IgD-negative memory B cell (primary cell): ENCODE measurements at regions not wholly inside any gene's neighbourhood (a gene's known extent, or its start where the extent isn't known, plus 50 kb on each side); places are given as distances from the start of the nearest gene placed in this dataset.

Source experiments
- H3K27ac Mint-ChIP-seq, 3 donors: one replicate each; pipeline ENCODE4 v1.8.0; 2020 to 2022; ENCODE audit warnings: mild to moderate bottlenecking in 3 of 3, mixed read lengths in 3 of 3, moderate library complexity in 1 of 3
- H3K27me3 Mint-ChIP-seq: one replicate; pipeline ENCODE4 v1.8.0; 2021; ENCODE audit warnings: mixed read lengths
- H3K36me3 Mint-ChIP-seq: one replicate; pipeline ENCODE4 v1.8.0; 2020; ENCODE audit warnings: mild to moderate bottlenecking, mixed read lengths
- H3K4me1 Mint-ChIP-seq, 3 donors: one replicate each; pipeline ENCODE4 v1.8.0; 2020 to 2022; ENCODE audit warnings: mixed read lengths in 3 of 3, mild to moderate bottlenecking in 1 of 3
- H3K4me3 Mint-ChIP-seq, 4 donors: one replicate each; pipeline ENCODE4 v1.8.0; 2020 to 2022; ENCODE audit warnings: mild to moderate bottlenecking in 4 of 4, mixed read lengths in 4 of 4, moderate library complexity in 3 of 4
- H3K9me3 Mint-ChIP-seq, 3 donors: one replicate each; pipeline ENCODE4 v1.8.0; 2020 to 2021; ENCODE audit warnings: mixed read lengths in 3 of 3, mild to moderate bottlenecking in 1 of 3

GRCh38 chr7:55285665-55286064 is 79.5 kb upstream of the LANCL2 start:
- peaks cover 1% of the 10 kb centered on the region for H3K27me3 Mint-ChIP-seq
- H3K9me3 Mint-ChIP-seq = no peaks in the 10 kb centered on the region
- no peak overlapping the region for H3K27ac Mint-ChIP-seq
- no peaks in the 10 kb centered on the region for H3K36me3 Mint-ChIP-seq
- peaks cover 0 to 2% (median 0%) of the 10 kb centered on the region in 3 donors for H3K4me1 Mint-ChIP-seq
- H3K4me3 Mint-ChIP-seq = no peak overlapping the region

GRCh38 chr7:55286666-55287065 is 78.5 kb upstream of the LANCL2 start:
- no peaks in the 10 kb centered on the region for H3K36me3 Mint-ChIP-seq
- H3K27ac Mint-ChIP-seq = no peak overlapping the region
- H3K27me3 Mint-ChIP-seq = peaks cover 8% of the 10 kb centered on the region
- no peak overlapping the region for H3K4me3 Mint-ChIP-seq
- peaks cover 0 to 2% (median 0%) of the 10 kb centered on the region in 3 donors for H3K4me1 Mint-ChIP-seq
- H3K9me3 Mint-ChIP-seq = no peaks in the 10 kb centered on the region

- Mint-ChIP-seq H3K4me1 (peaks cover 0 to 2% (median 0%) of the 10 kb centered on the region in 3 donors), H3K27me3 (peaks cover 8% of the 10 kb centered on the region), H3K27ac (no peak overlapping the region), H3K36me3 (no peaks in the 10 kb centered on the region), H3K9me3 (no peaks in the 10 kb centered on the region), H3K4me3 (no peak overlapping the region)
Measured at GRCh38 chr7:55288070-55288824, 76.9 kb upstream of the LANCL2 start.

- Mint-ChIP-seq H3K27me3 (peaks cover 14% of the 10 kb centered on the region), H3K9me3 (no peaks in the 10 kb centered on the region), H3K4me3 (no peak overlapping the region), H3K36me3 (no peaks in the 10 kb centered on the region), H3K4me1 (no peaks in the 10 kb centered on the region), H3K27ac (no peak overlapping the region)
Measured at GRCh38 chr7:55296070-55296469, 69.1 kb upstream of the LANCL2 start.

- Mint-ChIP-seq H3K36me3 (no peaks in the 10 kb centered on the region), H3K9me3 (no peaks in the 10 kb centered on the region), H3K4me3 (no peak overlapping the region), H3K27me3 (peaks cover 12% of the 10 kb centered on the region), H3K4me1 (peaks cover 6 to 9% (median 7%) of the 10 kb centered on the region in 3 donors), H3K27ac (no peak overlapping the region)
Measured at GRCh38 chr7:55299273-55299967, 65.7 kb upstream of the LANCL2 start.

- Mint-ChIP-seq H3K36me3 (no peaks in the 10 kb centered on the region), H3K4me1 (peaks cover 13 to 14% (median 13%) of the 10 kb centered on the region in 3 donors), H3K27me3 (peaks cover 14% of the 10 kb centered on the region), H3K27ac (no peak overlapping the region), H3K4me3 (peak overlapping the region in 1 of 4 donors; percentile 20), H3K9me3 (peaks cover 0 to 2% (median 0%) of the 10 kb centered on the region in 3 donors)
Measured at GRCh38 chr7:55303220-55303619, 61.9 kb upstream of the LANCL2 start.

- Mint-ChIP-seq H3K36me3 (no peaks in the 10 kb centered on the region), H3K9me3 (peaks cover 0 to 2% (median 0%) of the 10 kb centered on the region in 3 donors), H3K4me1 (peaks cover 13 to 18% (median 17%) of the 10 kb centered on the region in 3 donors), H3K27me3 (peaks cover 15% of the 10 kb centered on the region), H3K27ac (no peak overlapping the region), H3K4me3 (no peak overlapping the region)
Measured at GRCh38 chr7:55304018-55304762, 60.9 kb upstream of the LANCL2 start.

- peaks cover 16% of the 10 kb centered on the region for H3K27me3 Mint-ChIP-seq
- no peak overlapping the region for H3K4me3 Mint-ChIP-seq
- no peak overlapping the region for H3K27ac Mint-ChIP-seq
- no peaks in the 10 kb centered on the region for H3K36me3 Mint-ChIP-seq
- H3K9me3 Mint-ChIP-seq = peaks cover 0 to 2% (median 0%) of the 10 kb centered on the region in 3 donors
- H3K4me1 Mint-ChIP-seq = peaks cover 13 to 21% (median 18%) of the 10 kb centered on the region in 3 donors
Measured at GRCh38 chr7:55305135-55305534, 60.0 kb upstream of the LANCL2 start.

- peaks cover 13 to 21% (median 18%) of the 10 kb centered on the region in 3 donors for H3K4me1 Mint-ChIP-seq
- peaks cover 14% of the 10 kb centered on the region for H3K27me3 Mint-ChIP-seq
- peaks cover 0 to 4% (median 2%) of the 10 kb centered on the region in 3 donors for H3K9me3 Mint-ChIP-seq
- H3K4me3 Mint-ChIP-seq = no peak overlapping the region
- H3K27ac Mint-ChIP-seq = no peak overlapping the region
- H3K36me3 Mint-ChIP-seq = no peaks in the 10 kb centered on the region
Measured at GRCh38 chr7:55306331-55306730, 58.8 kb upstream of the LANCL2 start.

GRCh38 chr7:55307123-55307916 is 57.8 kb upstream of the LANCL2 start:
- no peaks in the 10 kb centered on the region for H3K36me3 Mint-ChIP-seq
- peaks cover 13 to 21% (median 18%) of the 10 kb centered on the region in 3 donors for H3K4me1 Mint-ChIP-seq
- H3K27ac Mint-ChIP-seq = no peak overlapping the region
- H3K4me3 Mint-ChIP-seq = no peak overlapping the region
- peaks cover 11% of the 10 kb centered on the region for H3K27me3 Mint-ChIP-seq
- H3K9me3 Mint-ChIP-seq = peaks cover 0 to 4% (median 2%) of the 10 kb centered on the region in 3 donors

- Mint-ChIP-seq H3K27ac (peak overlapping the region in 1 of 3 donors; percentile 58), H3K4me1 (peaks cover 13 to 20% (median 15%) of the 10 kb centered on the region in 3 donors), H3K9me3 (peaks cover 0 to 4% (median 2%) of the 10 kb centered on the region in 3 donors), H3K27me3 (peaks cover 15% of the 10 kb centered on the region), H3K4me3 (peak overlapping the region in 1 of 4 donors; percentile 20), H3K36me3 (no peaks in the 10 kb centered on the region)
Measured at GRCh38 chr7:55308186-55308929, 56.8 kb upstream of the LANCL2 start.

GRCh38 chr7:55309040-55309991 is 55.8 kb upstream of the LANCL2 start:
- H3K9me3 Mint-ChIP-seq = peaks cover 0 to 4% (median 2%) of the 10 kb centered on the region in 3 donors
- H3K4me3 Mint-ChIP-seq = peak overlapping the region in 2 of 4 donors; percentile 20 to 47
- H3K27ac Mint-ChIP-seq = peak overlapping the region in 2 of 3 donors; percentile 58 to 74
- H3K36me3 Mint-ChIP-seq = no peaks in the 10 kb centered on the region
- H3K27me3 Mint-ChIP-seq = peaks cover 10% of the 10 kb centered on the region
- H3K4me1 Mint-ChIP-seq = peaks cover 7 to 14% (median 10%) of the 10 kb centered on the region in 3 donors
